CD4-positive, alpha-beta T cell treated with Interleukin-21 for 1 hour (primary cell): ENCODE measurements at regions not wholly inside any gene's neighbourhood (a gene's known extent, or its start where the extent isn't known, plus 50 kb on each side); places are given as distances from the start of the nearest gene placed in this dataset.
"Not testable (repeated sequence)": the region's sequence is repeated elsewhere in the genome, so short reads cannot be mapped to it uniquely, and the experiment has no call there.

Experiments
- DNase-seq: peaks from one replicate; pipeline ENCODE4 v3.0.0-alpha.2; 2020

DNA sequence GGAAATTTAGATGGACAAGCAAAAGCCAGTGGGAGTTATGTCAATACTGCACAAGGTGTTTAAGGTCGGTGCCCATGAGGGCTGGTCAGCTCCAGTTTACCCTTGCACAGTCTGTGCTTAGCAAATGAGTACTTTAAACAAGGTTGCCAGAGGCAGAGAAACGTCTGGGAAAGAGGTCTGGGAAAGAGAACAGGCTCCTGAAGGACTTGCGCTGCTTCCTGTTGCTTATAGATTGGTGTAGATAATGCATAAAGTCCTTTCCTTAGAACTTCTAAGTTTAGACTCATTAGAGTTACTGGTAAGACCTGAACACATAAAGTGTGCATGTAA is 162.6 kb upstream of the P2RY1 start:
- DNase-seq, result no peak

DNA sequence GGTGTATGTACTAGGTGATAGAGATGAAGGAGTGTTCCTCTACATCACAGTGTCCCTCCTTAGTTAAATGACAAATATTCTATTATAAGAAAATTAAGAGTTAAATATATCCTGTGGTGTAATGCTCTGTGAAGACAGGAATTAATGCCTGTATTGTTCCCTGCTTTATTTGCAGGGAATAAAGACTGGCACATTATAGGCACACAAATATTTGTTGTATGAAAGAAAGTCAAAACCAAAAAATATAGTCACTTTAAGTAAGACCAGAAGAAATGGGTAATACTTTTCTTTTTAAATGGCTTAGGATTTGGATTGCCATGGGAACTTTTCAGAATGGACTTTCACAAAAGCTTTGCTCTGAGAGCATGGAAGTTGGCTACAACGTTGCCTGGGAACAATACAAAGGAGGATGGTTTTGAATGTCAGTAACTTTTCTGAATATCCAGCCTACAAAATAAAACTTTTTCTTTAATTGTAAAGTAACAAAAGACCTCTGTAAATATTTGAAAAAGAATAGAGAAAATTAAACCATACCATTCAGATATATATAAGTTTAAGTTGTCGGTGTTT is 158.0 kb upstream of the P2RY1 start:
- no peak for DNase-seq

- DNase-seq, result no peak
These were observed 157.4 kb upstream of the P2RY1 start for GRCh38 chr3:152677491-152677890.

GRCh38 chr3:152682477-152682876 is 152.5 kb upstream of the P2RY1 start:
- DNase-seq, result no peak

DNA sequence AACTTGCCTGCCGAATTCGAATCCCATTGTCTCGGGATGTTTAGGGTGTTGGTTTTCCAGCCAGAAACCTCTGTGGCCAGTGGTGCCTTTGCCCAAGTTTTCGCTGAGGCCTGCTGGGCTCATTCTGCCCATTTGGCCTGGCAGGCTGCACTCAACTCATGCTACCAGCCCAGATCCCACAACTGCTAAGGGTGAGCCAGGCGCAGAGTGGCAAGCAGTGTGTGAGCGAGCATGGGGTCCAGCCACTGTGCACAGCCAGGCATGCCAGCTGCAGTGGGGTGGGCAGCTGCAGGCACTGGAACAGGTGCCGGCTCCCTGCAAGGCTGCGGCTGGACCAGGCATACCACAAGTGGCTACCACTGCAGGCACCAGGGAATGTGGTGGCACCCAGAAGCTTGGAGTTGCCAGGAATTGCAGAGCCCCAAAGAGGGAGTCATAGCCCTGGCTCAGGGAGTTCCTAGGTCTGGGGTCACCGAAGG is 151.4 kb upstream of the P2RY1 start:
- no peak for DNase-seq

DNA sequence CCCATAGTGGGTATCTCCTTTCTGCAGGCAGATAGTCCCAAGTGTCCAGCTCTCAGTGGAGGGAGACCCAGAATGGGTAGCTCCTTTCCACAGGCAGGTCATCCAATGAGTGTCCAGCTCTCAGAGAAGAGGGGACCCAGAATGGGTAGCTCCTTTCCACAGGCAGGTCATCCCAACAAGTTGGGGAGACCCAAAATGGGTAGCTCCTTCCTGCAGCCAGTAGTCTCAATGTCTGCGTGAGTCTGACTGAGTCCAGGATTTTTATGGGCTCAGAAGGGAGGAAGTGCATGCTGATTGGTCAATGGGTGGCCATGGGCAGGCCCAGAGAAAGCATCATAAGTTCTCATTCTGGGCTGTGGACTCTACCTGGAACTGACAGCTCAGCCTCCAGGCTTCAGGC is 150.7 kb upstream of the P2RY1 start:
- no peak for DNase-seq

- no peak for DNase-seq
These were observed 146.6 kb upstream of the P2RY1 start for GRCh38 chr3:152688313-152688712.

GRCh38 chr3:152692326-152692725 is 142.6 kb upstream of the P2RY1 start:
- not testable (repeated sequence) for DNase-seq

GRCh38 chr3:152693521-152694250 is 141.2 kb upstream of the P2RY1 start:
- not testable (repeated sequence) for DNase-seq

DNA sequence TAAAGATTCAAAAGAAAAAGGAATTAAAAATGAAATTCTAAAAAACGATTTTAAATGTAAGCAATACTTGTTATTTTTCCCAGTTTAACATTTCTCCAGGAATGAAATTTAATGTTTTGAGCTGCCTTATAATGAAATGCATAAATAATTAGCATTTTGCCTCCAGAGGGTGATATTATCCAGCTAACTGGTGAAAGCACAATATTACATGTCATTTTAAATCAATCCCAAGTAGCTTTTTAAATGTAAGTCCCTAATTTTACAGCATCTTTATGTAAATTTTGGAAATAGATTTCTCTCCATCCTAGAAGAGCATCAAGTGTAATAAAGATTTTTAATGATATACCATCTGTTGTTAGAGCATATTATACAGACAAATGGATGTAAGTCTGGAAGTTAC is 139.1 kb upstream of the P2RY1 start:
- DNase-seq, result no peak

DNA sequence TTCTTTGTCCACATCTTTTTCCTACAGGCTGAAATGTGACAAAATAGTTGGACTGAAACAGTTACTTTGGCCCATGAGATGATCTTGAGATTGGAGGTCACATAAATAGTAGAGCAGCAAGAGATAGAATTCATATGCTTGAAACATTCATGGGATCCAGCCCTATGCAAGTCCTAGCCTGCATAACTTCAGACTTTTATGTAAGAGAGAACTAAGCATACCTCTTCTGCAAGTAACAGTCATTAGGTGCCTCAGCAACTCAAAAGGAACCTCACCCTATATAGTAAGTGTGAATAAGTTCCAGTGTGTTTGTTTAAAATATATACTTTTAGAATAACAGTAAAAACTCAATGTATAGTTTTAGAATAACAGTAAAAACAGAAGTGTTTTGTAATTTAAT is 138.0 kb upstream of the P2RY1 start:
- no peak for DNase-seq

DNA sequence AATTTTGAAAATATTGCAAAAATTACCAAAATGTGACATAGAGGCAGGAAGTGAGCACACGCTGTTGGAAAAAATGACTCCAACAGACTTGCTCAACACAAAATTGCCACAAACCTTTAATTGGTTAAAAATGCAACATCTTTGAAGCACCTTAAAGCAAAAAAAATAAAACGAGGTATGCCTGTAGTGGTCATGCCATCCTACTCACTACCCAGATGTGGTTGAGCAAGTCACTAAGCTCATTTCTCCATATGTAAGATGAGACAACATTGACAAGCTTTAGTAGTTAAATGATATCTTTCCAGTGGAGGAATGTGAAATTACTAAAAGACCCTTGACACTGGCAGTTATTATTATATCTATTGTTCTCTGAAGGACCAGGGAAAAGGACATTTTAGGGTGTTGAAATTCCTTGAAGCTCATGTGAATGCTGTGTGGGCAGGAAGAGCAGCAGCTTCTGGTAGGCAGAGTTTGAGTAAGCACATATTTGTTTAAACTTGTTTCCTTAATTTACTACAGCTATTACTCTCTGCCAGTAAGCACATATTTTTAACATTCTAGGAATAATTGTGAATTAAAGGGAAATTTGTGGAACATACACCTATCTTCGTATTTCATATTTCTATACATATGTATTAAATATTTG is 131.6 kb upstream of the P2RY1 start:
- DNase-seq, result no peak

DNA sequence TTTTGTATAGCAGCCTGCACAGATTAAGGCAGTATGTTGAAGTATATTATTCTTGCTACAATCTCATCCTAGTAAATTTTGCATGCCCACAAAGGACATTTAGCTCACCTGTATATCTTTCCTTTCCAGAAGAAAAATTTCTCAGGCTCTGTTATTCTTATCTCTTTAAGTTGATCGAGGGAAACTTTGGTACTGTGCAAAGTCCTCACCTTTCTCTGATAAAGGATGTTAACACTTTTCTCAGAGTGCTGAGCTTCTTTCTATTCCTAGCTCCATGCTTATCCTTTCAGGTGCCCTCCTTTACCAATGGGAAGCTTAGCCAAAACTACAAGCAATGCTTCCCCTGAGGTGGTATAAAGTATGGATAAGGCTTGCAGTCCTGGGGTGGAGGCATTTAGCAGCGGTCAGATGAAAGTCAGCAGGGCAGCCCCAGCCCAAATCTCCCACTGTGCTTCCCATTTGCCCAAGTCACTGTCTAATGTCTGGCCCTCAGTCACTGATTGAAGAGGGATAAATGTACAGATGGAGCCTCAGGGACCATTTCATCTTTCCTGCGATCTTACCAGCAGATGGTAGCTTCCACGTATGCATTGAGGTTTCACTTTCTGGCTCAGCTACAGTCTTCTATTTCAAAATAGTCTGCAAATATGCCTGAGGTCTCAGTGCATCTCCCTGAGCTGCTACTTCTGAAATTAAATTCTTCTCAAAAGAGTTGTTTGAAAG is 127.8 kb upstream of the P2RY1 start:
- DNase-seq, result no peak

GRCh38 chr3:152709659-152710058 is 125.3 kb upstream of the P2RY1 start:
- no peak for DNase-seq

DNA sequence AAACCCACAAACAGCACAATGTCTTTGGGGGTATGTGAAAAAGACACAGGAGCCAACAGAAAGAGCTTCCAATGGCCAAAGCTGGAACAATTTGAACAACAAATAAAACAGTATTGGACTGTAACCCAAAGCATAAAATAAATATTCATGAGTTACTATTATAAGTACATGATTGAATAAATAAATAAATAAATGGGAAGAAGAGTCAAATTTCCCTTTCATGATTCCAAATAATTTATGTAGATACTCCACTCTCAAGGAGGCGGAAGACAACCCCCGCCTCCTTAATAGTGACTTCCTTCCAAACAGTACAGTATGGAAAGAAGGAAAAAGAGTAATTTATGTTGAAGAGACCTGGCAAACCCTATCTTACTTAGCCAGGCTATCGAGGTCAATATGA is 124.4 kb upstream of the P2RY1 start:
- no peak for DNase-seq

- no peak for DNase-seq
These were observed 120.9 kb upstream of the P2RY1 start for GRCh38 chr3:152713989-152714388.

- DNase-seq, result no peak
These were observed 120.4 kb upstream of the P2RY1 start for GRCh38 chr3:152714507-152714906.

DNA sequence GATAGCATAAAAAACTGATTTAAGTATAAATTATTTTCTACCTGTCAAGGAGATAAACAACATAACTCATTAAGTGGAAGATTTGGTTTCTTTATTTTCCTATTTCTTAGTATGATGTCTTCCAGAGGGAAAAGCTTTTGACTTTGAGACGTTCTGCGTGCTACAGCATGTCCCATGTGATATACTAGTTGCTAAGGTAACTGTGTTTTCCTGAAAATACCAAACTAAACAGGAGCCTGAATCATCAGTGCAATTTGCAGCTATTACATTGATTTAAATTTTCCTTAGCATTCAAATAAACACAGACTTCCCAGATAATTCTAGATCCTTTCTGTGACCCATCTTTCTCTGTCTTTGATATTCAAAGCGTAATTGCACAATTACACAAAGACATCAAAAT is 117.7 kb upstream of the P2RY1 start:
- DNase-seq, result no peak

GRCh38 chr3:152718810-152719209 is 116.1 kb upstream of the P2RY1 start:
- DNase-seq, result no peak

- no peak for DNase-seq
These were observed 115.7 kb upstream of the P2RY1 start for GRCh38 chr3:152719264-152719663.

DNA sequence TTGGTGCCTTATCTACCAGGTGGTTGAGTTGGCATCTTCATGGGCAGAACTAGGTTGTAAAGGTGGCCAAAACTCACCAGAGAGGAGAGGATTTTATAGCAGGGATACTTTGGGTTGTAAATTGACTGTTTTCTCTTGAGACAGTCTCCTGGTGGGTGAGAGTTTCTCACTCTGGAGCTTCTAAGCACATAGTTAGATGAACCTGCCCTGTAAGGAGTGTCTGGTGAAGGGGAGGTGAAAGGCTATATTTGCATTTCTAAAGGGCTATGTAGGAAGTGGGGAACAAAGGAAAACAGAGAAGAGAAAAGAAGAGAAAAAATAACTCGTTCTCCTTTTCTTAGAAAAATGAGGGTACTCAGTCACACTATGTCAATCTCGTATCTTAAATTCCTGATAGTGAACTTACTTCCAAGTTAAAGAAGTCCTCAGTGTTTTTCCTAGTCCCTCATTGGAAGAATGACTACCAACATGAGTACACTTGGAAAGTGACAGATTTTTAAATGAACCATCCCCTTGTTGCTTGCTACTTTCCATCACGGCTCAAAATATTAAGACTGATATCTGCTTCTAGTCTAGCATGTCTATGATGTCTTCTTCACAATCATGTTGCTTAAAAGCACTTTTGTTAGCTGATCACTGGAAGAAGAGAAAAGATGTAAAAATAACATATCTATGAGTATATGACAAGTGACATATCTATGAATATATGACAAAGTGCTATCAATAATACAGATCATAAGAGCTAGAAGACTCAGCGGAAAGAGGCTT is 113.8 kb upstream of the P2RY1 start:
- no peak for DNase-seq

- DNase-seq, result no peak
These were observed 110.7 kb upstream of the P2RY1 start for GRCh38 chr3:152724270-152724669.
